ENCODE measurements at regions not wholly inside any gene's neighbourhood (a gene's known extent, or its start where the extent isn't known, plus 50 kb on each side); places are given as distances from the start of the nearest gene placed in this dataset.

GRCh38 chr11:94678901-94679300, 89.3 kb upstream of the AMOTL1 start:
- Histone ChIP-seq H3K36me3 (ENCODE audit: control insufficient read depth in 1 of 2, insufficient read depth in 2 of 2, low read length in 2 of 2) (no peaks in the 10 kb centered on the region), H3K4me3 (replicated peaks in 1 of 2; ENCODE audit: low read depth in 1 of 2, low read length in 2 of 2) (no peak overlapping the region), H3K27ac (ENCODE audit: low read depth, low read length) (no peak overlapping the region), H4K20me1 (ENCODE audit: insufficient read depth) (no peaks in the 10 kb centered on the region), H3K9ac (ENCODE audit: low read length) (no peak overlapping the region), H3K79me2 (ENCODE audit: insufficient read depth, low read length) (no peaks in the 10 kb centered on the region), H3K4me2 (ENCODE audit: low read length) (no peak overlapping the region), H3K9me3 (ENCODE audit: control insufficient read depth in 1 of 2, insufficient read depth in 1 of 2, low read depth in 1 of 2, low read length in 2 of 2) (no peaks in the 10 kb centered on the region), H3K9me2 (ENCODE audit: insufficient read depth) (no peaks in the 10 kb centered on the region), H3K27me3 (ENCODE audit: insufficient read depth, low read length) (no peaks in the 10 kb centered on the region), H3K4me1 (ENCODE audit: control insufficient read depth in 1 of 2, insufficient read depth in 2 of 2, low read length in 2 of 2) (no peaks in the 10 kb centered on the region; a peak in 1 of 4 replicates), H2AFZ (ENCODE audit: low read depth, low read length, poor library complexity, severe bottlenecking) (no peak overlapping the region)
- intact Hi-C loops (cut with micrococcal nuclease) = no loop called here
- DNase-seq (ENCODE audit: low read depth, low spot score) (no peak), ATAC-seq (no peak)
- ChIA-PET CTCF (no interaction called here), POLR2A (no interaction called here), RAD21 (ENCODE audit: low non-redundant PET in 1 of 2, low total read pairs in 2 of 2, uncharacterized antibody in 2 of 2, unreplicated experiment in 2 of 2) (no interaction called here)
- no peak for TF ChIP-seq POLR2AphosphoS5 (IDR thresholded peaks at IDR 0.05; ENCODE audit: low read depth, low read length)
- TF ChIP-seq SRF (IDR thresholded peaks at IDR 0.05; ENCODE audit: low read depth) = no peak
- TF ChIP-seq CEBPB (IDR thresholded peaks at IDR 0.05; ENCODE audit: low read depth) = no peak
- no peak for TF ChIP-seq YY1 (IDR thresholded peaks at IDR 0.05; ENCODE audit: extremely low read depth, insufficient replicate concordance, low read depth, low read length)
- no peak for TF ChIP-seq POLR2A (IDR thresholded peaks at IDR 0.05; ENCODE audit: borderline replicate concordance, extremely low read depth, insufficient read depth, insufficient read length)
- no peak for TF ChIP-seq EGR1 (IDR thresholded peaks at IDR 0.05; ENCODE audit: low read depth)
- no peak for TF ChIP-seq FOSL1 (IDR thresholded peaks at IDR 0.05; ENCODE audit: low read depth)
- TF ChIP-seq MAX (IDR thresholded peaks at IDR 0.05) = no peak
- TF ChIP-seq ZNF274 (IDR thresholded peaks at IDR 0.05; ENCODE audit: low read depth, low read length) = no peak
- no peak for TF ChIP-seq RAD21 (IDR thresholded peaks at IDR 0.05; ENCODE audit: low read depth)
- TF ChIP-seq ZBTB33 (IDR thresholded peaks at IDR 0.05; ENCODE audit: extremely low read depth, insufficient replicate concordance, low read length) = no peak
- TF ChIP-seq CTCF (IDR thresholded peaks at IDR 0.05 in 2 of 3, conservative IDR thresholded peaks at IDR 0.05 in 1 of 3; ENCODE audit: borderline replicate concordance in 1 of 3, insufficient read depth in 1 of 3, low read depth in 2 of 3, low read length in 2 of 3) = no peak
- no peak for TF ChIP-seq TCF7L2 (IDR thresholded peaks at IDR 0.05; ENCODE audit: borderline replicate concordance, extremely low read depth, insufficient read depth, insufficient read length)
- TF ChIP-seq EZH2 (IDR thresholded peaks at IDR 0.05) = no peak
- no peak for TF ChIP-seq SP1 (IDR thresholded peaks at IDR 0.05; ENCODE audit: low read depth)
- no peak for TF ChIP-seq SIN3A (IDR thresholded peaks at IDR 0.05; ENCODE audit: low read depth)
- no peak for TF ChIP-seq ATF3 (IDR thresholded peaks at IDR 0.05)
- no peak for TF ChIP-seq ELF1 (IDR thresholded peaks at IDR 0.05; ENCODE audit: borderline replicate concordance, low read depth)
- BruUV-seq (replicated peaks) = no TSS peak

All from HCT116 (cell line).